Ovary (tissue), 7 donors: ENCODE measurements at regions not wholly inside any gene's neighbourhood (a gene's known extent, or its start where the extent isn't known, plus 50 kb on each side); places are given as distances from the start of the nearest gene placed in this dataset.

Experiments
- DNase-seq, 5 donors: peaks; one replicate each; pipeline ENCODE4 v3.0.0-alpha.2; 2019 to 2020
- H3K27ac ChIP-seq, 2 donors: fragments of 200-600 bp; one replicate each; pipeline versions ENCODE4 v1.5.1 to v1.8.0; 2019 to 2022
- H3K27me3 ChIP-seq: fragments of 200-600 bp; one replicate; pipeline ENCODE4 v1.8.0; 2022
- H3K36me3 ChIP-seq: fragments of 200-600 bp; sonication (generic); one replicate; pipeline ENCODE4 v1.5.1; 2019
- H3K4me1 ChIP-seq: one replicate; pipeline ENCODE4 v1.8.1; 2013; ENCODE audit warnings: mild to moderate bottlenecking, moderate library complexity; ENCODE audit not compliant: insufficient read depth
- H3K4me3 ChIP-seq: fragments of 200-600 bp; sonication (generic); one replicate; pipeline ENCODE4 v1.5.1; 2017
- H3K9me3 ChIP-seq, 2 donors: fragments of 200-600 bp in 1 of 2; sonication (generic) in 1 of 2; one replicate each; pipeline versions ENCODE4 v1.5.1 to v1.8.1; 2013 to 2019; ENCODE audit warnings: mild to moderate bottlenecking in 1 of 2, moderate library complexity in 1 of 2
- CTCF ChIP-seq, 3 donors: fragments of 450-650 bp in 2 of 3; fragments of 200-600 bp in 1 of 3; IDR thresholded peaks; one replicate each; pipeline versions ENCODE4 v1.5.1 to v1.8.0; 2016 to 2022; ENCODE audit warnings: antibody characterized with exemption in 3 of 3, mild to moderate bottlenecking in 1 of 3
- EP300 ChIP-seq: sonication (generic); formaldehyde crosslinking; IDR thresholded peaks from one replicate; pipeline ENCODE4 v1.6.1; 2017; ENCODE audit warnings: antibody characterized with exemption
- POLR2A ChIP-seq: fragments of 450-650 bp; IDR thresholded peaks from one replicate; pipeline ENCODE4 v1.6.1; 2017; ENCODE audit warnings: antibody characterized with exemption, mild to moderate bottlenecking, moderate library complexity
- WGBS, 3 donors: extraction: QIAGEN DNeasy Blood & Tissue Kit in 1 of 3; methylation state at CpG; one replicate each; pipeline versions ENCODE4 v1.1.5 to v1.1.7; 2013 to 2017; 5-methylcytosine and 5-hydroxymethylcytosine counted together
- intact Hi-C, 4 donors: fragments of 100-400 bp; cut with DNase I; formaldehyde crosslinking; loops; one replicate each; pipeline versions ENCODE4 v1.11.0 to v1.15.1; 2022 to 2023
- donor health status: DM: no; HTN: no; CAD: no; lungs with moderate emphysema.
- donor health status: DM: no; HTN: no; CAD: no.
- donor health status: Bipolar disorder and iron deficiency.
- donor health status: DM: no; HTN: no; CAD: no.
- donor health status: DM: yes; HTN: yes; CAD: no.

- TF ChIP-seq POLR2A (no peak), EP300 (no peak), CTCF (IDR thresholded peaks at IDR 0.05) (no peak)
- H3K27ac ChIP-seq, result no peak overlapping the region
- H3K27me3 ChIP-seq, result no peaks in the 10 kb centered on the region
- intact Hi-C loops, result no loop called here
- no peak overlapping the region for H3K4me3 ChIP-seq
- no peak for DNase-seq
- H3K4me1 ChIP-seq, result peaks cover 13% of the 10 kb centered on the region
- H3K9me3 ChIP-seq, result no peaks in the 10 kb centered on the region
- WGBS, 3 donors, result 64 to 86% (median 74%) methylated on average over 6 of the region's 6 CpGs
- no peaks in the 10 kb centered on the region for H3K36me3 ChIP-seq
Measured at GRCh38 chr10:33117230-33117629, 159.2 kb upstream of the ITGB1 start.

GRCh38 chr10:33115738-33116719 lies 158.0 kb upstream of the ITGB1 start:
- peak; percentile 31 to 49 (median 47) for DNase-seq
- TF ChIP-seq EP300 (no peak), POLR2A (no peak), CTCF (IDR thresholded peaks at IDR 0.05) (peak in 2 of 3 donors; percentile 12 to 38)
- no peaks in the 10 kb centered on the region for H3K9me3 ChIP-seq
- no peaks in the 10 kb centered on the region for H3K36me3 ChIP-seq
- intact Hi-C loops, result no loop called here
- H3K4me1 ChIP-seq, result peaks cover 9% of the 10 kb centered on the region
- H3K27me3 ChIP-seq, result no peaks in the 10 kb centered on the region
- H3K4me3 ChIP-seq, result no peak overlapping the region
- WGBS, 3 donors, result 74 to 80% (median 75%) methylated on average over 20 of the region's 20 CpGs
- H3K27ac ChIP-seq, result no peak overlapping the region

GRCh38 chr10:33114451-33114952 lies 156.5 kb upstream of the ITGB1 start:
- Histone ChIP-seq H3K4me1 (peaks cover 12% of the 10 kb centered on the region), H3K4me3 (no peak overlapping the region), H3K27ac (no peak overlapping the region), H3K27me3 (no peaks in the 10 kb centered on the region), H3K9me3 (no peaks in the 10 kb centered on the region), H3K36me3 (no peaks in the 10 kb centered on the region)
- TF ChIP-seq CTCF (IDR thresholded peaks at IDR 0.05) (no peak), EP300 (no peak), POLR2A (no peak)
- 26 to 48% (median 30%) methylated on average over 5 of the region's 5 CpGs for WGBS, 3 donors
- DNase-seq, result no peak
- intact Hi-C loops, result no loop called here

GRCh38 chr10:33113466-33113865 lies 155.4 kb upstream of the ITGB1 start:
- Histone ChIP-seq H3K9me3 (no peaks in the 10 kb centered on the region), H3K4me3 (no peak overlapping the region), H3K27ac (no peak overlapping the region), H3K36me3 (no peaks in the 10 kb centered on the region), H3K27me3 (no peaks in the 10 kb centered on the region), H3K4me1 (peaks cover 12% of the 10 kb centered on the region)
- intact Hi-C loops, result no loop called here
- no peak for TF ChIP-seq POLR2A
- TF ChIP-seq EP300, result no peak
- no peak for TF ChIP-seq CTCF (IDR thresholded peaks at IDR 0.05)
- WGBS, 3 donors, result 60 to 75% (median 70%) methylated on average over 5 of the region's 5 CpGs
- DNase-seq, result no peak
